ENCODE measurements at regions not wholly inside any gene's neighbourhood (a gene's known extent, or its start where the extent isn't known, plus 50 kb on each side); places are given as distances from the start of the nearest gene placed in this dataset.
"Not testable (repeated sequence)": the region's sequence is repeated elsewhere in the genome, so short reads cannot be mapped to it uniquely, and the experiment has no call there.

GRCh38 chr2:37759989-37760388 lies 88.5 kb upstream of the CDC42EP3 start:
- not testable (repeated sequence) for TF ChIP-seq CTCF, POLR2A (IDR thresholded peaks at IDR 0.05)
